DMS 273 (cell line): ENCODE measurements at regions not wholly inside any gene's neighbourhood (a gene's known extent, or its start where the extent isn't known, plus 50 kb on each side); places are given as distances from the start of the nearest gene placed in this dataset.
"Not testable (repeated sequence)": the region's sequence is repeated elsewhere in the genome, so short reads cannot be mapped to it uniquely, and the experiment has no call there.

ENCODE experiments used
- DNase-seq: peaks from one replicate; lab custom pipeline; 2025; ENCODE audit not compliant: unreplicated experiment; lab: John Stamatoyannopoulos, UW

DNA sequence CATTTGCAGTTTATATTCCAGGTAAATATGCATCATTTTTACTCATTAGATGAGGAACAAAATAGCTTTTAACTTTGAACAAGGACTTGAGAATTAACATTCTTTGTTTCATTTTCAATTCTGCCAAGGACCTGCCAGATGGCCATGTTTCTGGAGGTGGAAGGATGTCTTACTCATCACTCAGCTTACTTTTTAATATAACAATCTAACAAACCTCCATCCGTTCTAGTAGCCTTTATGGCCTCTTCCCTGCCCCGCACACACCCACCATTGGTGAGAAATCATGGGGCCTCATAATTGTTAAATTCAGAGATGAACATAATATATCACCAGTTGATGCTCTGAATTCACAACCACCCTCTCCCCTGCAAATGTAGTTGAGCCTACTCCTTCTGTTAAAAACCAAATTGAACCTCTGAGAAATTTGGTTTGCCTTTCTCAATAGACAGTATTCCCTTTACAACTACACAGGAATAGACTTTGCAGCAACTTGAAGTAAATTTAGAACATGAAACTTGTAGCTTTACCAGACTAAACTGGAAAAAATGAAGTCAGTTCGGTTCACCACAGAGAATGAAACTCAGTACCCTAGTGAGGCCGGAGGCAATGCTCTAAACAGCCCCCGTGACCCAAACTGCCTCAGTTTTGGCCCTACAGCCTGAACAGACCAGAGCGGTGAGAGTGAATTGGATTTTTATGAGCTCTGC is 50.1 kb upstream of the ACSL4 start:
- no peak for DNase-seq

DNA sequence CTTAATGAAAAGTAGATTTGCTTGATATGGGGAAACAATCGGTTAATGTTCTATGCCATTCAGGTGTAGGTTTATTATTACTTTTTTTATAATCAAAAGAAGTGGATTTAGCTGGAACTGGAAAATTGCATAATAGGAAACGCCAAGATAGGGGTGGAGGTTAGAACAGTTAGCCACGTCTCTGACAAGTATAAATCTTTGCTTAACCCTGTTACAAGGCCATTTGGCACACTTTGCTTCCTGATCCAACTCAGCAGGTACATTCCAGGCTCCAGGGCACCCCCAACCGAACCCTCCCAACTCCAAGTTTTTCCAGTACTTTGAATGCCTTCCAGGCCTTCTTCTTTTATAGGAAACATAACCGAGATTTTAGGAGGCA is 50.6 kb upstream of the ACSL4 start:
- DNase-seq = no peak

DNA sequence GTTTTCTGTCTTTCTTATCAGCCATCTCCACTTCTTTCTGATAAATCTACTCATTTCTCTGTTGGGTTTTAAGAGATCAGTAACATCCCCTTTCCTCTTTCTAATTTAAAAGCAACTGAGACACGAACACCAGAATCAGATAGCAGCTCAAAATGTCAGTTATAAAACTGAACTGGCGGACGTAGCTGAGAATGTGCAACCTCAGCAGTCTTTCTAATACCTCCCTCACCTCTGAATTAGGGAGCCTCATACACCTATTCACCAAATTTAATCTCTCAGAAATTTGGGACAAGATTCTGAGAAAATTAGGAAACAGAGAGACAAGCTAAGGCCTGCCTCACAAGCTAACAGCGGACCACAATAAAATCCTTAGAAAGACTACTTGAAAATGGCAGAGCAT is 52.0 kb upstream of the ACSL4 start:
- no peak for DNase-seq

DNA sequence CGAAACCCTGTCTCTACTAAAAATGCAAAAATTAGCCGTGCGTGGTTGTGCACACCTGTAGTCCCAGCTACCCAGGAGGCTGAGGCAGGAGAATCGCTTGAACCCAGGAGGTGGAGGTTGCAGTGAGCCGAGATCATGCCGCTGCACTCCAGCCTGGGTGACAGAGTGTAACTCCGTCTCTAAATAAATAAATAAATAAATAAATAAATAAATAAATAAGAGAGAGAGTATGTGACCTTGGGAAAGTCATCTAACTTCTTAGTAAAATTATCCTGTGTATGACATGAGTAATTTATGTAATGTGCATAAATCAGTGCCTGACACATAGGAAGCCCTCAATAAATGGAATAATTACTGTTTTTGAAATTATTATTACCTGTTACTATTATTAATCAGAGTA is 57.5 kb upstream of the ACSL4 start:
- not testable (repeated sequence) for DNase-seq

DNA sequence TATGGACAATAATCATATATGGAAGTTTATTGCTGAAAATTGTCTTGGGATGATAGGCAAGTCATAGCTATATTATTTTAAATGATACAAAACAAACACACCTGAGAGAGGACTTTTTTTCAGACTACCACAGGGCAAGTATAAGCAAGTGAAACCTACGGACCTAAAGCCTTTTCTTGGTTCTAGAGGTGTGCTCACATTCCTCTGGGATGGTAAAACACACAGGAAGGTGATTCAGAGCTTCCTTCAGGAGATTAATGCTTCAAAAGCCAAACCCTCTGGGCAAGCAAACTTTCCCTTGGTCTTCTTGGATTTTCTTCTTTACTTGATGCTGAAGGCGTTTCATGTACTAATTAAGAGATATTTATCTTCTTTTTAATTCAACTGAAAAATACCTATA is 60.1 kb upstream of the ACSL4 start:
- no peak for DNase-seq

DNA sequence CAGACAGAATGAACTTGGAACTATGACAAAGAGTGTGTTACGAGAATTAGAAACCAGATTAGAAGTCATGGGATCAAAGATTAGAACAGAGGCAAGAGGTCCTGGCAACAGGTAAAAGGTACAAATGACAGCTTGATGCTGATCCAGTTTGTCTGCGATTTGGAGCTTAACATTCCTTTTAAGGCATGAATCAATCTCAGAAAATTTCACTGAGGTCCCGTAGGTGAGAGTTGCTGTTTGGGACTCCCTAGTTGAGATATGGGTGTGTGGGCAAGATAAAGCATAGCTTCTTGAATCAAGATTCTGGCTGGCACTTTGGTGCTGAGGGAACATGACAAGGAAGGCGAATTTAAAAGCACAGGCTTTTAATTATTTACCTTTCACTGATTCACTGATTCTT is 62.6 kb upstream of the ACSL4 start:
- DNase-seq = no peak

DNA sequence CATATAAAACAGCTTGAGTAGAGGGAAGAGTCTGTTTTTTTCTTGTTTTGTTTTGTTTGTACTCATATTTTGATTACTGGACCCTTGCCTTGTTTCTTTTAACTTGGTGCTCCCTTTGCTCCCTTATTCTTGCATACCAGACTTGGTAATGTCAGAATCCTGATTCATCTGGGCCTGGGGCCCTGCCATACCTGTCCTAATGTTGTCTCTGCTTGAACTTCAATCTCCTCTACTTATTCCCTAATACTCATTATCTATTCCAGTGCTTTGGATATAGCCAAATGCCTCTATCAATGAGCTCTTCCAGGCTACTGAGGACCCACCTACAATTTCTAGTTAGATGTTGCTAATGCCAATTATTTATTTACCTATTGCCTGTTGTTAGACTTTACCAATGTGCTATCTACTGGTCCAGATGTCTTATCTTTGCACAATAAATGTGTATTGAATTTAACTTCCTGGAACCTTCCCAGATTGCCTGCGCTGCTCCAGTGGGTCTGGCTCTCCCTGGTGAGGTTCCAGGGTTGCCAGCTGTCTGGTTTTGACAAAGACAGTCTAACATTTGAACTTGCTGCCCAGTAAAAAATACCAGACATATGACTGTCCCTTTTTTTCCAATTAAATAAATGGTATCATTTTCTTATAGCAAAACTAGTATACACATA is 64.4 kb upstream of the ACSL4 start:
- peak; percentile 66 for DNase-seq

DNA sequence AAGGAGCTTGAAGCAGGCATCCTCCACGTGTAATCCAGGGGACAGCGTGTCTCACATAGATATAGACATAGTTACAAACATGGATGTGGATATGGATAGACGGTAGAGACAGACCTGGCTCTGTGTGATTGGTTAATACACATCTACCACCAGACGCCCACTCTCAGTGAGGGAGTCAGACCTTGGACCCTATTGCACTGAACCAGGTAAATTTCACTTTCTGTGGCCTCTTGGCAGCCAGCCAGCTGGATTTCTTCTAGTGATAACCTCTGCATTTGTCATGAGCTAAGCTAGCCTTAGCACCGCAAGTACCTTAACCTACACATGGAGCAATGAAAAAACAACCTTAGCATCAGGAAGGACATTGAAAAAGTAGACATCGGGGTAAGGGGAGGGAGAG is 79.2 kb upstream of the ACSL4 start:
- no peak for DNase-seq

DNA sequence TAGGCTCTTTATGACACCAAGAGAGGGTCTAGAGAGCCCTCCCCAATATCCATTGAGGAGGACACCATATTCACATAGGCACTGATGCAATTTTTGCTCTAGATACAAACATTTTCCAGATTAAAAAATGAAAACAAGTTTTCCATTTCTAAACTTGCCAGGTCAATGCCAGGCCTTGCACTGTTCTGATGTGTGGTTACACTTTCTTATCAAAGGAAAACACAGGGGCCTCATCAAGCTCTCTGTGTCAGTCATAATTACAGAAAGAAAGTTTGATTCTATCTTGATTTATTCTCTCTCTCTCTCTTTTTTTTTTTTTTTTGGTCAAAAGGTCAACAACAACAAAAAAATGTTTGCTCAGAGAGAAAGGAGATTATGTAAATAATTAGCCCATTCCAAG is 80.2 kb upstream of the ACSL4 start:
- no peak for DNase-seq

DNA sequence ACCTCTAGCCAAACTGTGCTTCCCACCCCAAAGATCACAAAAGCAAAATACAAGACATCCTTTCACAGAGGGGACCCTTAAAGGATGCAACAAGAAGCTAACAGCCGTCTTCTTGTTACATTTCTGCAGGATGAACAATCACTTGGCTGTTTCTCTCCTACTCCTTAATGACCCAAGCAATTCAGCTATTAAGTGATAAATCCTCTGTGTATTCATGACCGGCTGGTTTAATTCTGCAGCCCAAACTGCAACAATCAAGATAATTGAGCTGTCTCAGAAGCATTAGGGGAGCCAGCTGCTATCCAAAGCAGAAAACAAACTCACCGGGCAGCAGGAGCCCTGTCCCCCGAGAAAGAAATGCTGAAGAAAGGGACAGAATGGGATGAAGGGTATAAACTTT is 85.9 kb upstream of the ACSL4 start:
- DNase-seq = peak; percentile 32

DNA sequence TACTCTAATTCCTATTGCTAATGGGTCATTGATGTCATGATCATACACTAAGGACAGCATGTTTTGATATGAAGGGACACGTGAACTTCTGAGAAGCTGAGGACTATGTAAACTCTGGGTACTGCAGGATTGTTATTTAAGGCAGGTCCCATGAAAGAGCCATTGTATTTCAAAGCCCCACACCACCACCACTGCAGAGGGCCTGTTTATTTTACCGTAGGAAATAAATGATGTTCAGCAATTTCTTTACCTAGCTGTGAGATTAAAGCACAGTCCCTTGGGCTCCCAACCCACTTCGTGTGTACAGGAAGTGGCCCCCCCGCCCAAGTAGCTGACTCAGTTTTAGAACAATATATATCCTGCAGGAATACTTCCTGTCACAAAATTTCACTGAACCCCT is 89.8 kb upstream of the ACSL4 start:
- no peak for DNase-seq

DNA sequence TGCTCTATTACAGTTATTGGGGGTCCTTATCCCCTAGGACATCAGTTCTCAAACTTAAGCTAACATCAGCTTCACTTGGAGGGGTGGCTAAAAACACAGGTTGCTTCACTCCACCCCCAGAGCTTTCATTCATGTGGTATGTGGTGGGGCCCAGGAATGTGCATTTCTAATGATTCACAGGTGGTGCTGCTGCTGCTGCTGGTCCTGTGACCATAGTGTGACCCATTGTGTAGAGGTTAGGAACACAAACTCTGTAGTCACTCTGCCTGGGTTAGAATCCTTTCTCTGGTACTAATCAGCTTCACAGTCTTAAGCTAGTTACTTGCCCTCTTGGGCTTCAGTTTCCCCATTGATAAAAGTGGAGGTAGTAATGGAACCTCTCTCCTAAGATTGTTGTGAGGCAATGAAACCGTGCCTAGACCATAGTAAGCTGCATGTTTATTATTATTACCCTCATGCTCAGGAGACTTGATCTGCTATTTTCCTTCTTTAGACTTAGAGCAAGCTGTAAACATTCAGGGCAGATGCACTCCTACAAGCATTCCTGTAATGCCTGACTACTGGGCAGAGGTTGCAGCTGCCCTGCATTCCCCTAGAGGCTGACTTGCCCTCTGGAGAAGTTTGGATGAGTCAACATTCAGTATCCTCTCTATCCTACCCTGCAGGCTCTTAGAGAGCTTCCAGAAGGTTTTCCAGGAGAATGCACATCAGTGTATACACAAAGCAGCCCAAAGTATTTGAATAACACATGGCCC is 94.1 kb upstream of the ACSL4 start:
- peak; percentile 4 for DNase-seq

DNA sequence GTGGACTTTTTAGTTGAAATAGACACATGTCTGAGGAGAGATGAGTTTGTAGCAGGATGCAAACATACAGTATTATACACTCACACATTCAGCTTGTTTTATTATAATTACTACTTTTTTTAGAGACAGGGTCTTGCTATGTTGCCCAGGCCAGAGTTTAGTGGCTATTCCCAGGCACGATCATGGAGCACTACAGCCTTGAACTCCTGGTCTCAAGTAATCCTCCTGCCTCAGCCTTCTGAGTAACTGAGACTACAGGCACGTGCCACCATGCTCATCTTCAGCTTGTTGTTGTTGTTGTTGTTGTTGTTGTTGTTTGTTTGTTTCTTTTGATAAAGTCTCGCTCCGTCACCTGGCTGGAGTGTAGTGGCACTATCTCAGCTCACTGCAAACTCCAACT is 94.7 kb upstream of the ACSL4 start:
- DNase-seq = no peak

DNA sequence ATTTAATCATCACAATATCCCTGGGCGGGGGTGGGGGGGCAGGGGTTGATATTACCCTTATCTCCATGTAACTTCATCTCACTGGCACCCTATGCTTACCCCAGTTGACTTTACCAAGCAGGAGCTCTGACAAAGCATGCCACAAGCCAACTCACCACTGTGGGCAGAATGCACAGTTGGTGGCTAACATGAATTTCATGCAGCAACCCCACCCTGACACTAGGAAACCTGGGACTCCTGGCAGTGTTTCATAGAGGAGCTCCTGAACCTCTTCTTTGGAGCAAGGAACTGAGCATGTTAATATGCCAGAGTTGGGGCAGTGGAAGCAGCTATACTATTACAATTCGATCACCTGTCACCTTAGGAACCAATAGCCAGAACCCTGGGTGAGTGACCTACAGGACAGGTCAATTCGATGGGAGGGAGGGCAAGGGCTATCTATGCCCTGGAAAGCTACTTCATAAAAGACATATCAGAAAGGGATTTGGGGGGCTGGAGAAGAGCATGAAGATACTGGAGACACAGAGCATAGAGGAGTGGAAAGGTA is 97.2 kb upstream of the ACSL4 start:
- no peak for DNase-seq

DNA sequence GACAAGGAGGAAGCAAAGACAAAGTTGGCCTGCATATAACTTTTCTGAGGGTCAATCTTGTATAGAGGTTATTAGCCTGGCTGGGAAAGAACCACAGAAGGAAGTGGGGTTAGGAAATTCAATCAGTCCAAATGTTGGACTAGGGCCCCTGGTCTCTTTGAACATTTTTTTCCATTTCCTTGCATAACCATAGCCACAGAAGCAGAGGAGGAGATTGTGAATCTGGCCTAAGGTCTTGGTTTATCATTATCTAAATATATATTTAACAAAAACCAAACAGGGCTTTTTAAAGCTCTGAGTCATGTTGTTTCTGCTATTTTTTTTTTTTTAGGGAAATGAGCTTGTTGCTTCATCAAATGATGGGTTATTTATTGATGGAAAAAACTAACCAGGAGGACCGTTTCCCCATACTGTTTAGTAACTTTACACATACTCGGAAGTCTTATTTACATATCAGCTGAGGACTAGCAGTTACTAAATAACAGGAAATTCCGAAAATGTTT is 97.7 kb upstream of the ACSL4 start:
- no peak for DNase-seq

DNA sequence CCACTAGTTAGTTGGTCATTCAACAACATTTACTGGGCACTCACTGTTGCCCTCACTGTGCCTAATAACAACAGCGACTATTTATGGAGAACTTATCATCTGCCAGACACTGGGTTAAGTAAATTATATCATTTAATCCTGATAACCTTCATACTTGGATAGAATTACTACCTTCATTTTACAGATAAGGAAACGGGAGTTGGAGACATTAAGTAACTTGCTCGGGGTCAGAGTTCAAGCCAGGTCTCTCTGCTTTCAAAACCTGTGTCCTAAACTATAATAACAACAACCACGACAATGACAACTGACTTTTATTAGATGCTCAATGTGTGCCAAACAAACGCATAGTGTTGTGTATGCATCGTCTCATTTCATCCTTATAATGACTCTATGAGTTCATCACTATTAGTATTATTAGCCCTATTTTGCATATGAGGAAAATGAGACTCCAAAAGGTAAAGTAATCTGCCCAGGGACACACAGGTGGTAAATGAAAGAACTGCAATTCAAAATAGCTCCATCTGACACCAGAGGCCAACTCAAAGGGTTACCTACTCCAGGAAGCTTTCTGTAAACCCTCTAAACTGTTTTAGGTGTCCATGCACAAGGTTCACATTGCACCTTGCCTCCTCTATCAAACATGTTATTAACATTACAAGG is 98.4 kb upstream of the ACSL4 start:
- DNase-seq = no peak

DNA sequence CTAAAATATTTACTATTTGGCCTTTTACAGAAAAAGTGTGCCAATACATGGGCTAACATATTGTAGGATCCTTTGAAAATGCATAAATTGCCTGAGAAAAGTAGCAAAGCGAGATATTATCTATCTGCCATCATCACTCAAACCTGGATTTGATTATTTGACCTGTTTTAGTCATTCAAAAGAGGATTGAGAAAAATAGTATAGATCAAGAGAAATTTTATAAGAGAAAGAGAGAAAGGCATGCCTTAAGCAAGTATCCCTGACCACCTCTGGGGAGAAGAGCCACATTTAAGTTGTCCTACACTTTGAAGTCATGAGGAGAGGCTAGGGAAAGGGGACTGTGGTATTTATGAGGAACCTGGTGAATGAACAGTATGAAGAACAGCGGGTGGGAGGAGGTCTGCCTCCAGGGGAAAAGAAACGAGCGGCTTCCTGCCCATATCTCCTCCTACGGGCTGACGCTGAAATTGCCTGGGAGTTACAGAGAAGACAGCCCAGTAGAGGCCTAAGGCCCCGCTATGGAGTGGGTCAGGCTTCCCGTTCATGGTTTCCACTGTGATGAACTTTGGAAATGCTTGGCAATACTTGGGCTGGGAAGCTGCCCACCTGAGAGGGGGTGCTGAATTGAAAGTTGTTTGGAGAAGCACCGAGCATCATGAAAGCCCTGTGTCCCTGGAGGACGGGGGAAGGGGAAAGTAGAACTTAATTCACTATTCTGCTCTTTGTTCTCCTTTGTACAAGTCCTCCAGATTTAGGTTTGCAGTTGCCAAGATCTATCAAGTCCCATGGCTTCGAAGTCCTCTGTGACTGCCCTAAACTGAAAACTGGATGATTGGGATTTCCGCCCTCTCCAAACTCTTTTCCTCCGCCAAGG is 106.9 kb upstream of the ACSL4 start:
- peak; percentile 17 for DNase-seq

DNA sequence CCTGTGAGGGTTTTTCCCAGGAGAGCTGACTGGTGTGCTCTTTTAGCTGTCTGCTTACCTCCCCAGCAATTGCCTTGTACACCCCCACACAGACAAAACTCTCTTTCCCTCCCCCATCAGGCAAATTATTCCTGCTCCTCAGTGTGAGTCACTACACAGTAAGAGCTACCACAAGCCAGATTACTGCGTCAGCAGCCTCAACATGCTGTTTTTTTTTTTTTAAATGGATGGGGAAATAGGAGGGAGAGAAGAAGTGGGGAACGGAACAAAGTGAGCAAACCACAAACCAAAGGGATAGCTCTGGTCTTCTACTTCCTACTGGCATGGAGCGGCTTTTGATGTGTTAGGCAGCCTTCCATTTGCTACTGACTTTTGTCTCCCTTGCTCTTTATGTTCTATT is 107.5 kb upstream of the ACSL4 start:
- DNase-seq = peak; percentile 12

DNA sequence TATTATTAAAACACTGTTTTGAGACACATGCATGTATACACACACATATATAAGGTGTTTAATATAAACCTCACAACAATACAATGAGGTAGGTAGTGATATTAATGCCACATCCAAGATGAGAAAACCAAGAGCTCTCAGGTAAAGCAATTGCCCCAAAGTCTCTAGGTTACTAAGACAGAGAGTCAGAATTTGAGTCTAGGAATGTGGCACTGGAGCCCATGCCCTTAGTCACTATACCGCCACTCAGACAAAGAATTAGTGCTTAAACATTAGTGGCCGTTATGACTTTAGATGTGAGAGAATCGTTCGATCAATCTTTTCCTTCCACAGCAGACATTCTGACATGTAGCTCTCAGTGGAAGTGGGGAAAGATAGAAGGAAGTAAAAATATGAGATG is 108.2 kb upstream of the ACSL4 start:
- no peak for DNase-seq

DNA sequence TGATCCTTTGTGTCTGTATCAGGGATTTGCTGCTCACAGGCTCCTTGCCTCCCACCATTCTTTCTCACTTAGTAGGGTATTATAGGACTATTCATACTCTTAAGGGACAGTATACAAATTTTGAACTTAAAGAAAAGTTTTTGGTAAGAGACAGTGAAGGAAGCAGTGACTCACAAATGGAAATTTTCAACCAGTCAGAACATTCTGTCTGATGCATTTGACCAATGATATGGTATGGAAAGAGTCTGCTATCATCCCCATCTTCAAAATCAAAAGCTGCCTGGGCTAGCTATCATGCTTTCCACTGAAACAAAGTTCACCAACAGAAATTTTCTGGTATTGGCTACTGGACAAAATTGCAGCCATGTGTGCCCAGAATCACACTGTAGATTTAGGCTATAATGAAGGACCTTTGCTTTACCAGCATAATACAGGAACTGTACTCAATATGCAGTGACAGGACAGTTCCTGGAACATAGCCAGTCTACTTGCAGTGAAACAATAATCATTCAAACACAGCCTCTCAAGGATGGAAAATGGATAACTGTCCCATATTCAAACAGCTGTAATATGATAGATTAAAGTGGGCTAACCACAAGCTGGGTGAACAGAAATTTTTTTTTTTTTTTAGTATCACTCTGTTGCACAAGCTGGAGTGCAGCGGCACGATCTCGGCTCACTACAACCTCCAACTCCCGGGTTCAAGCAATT is 109.0 kb upstream of the ACSL4 start:
- no peak for DNase-seq
